SK-N-SH treated with all-trans-retinoic acid at 6 μM for 48 hours (cell line): ENCODE measurements at regions not wholly inside any gene's neighbourhood (a gene's known extent, or its start where the extent isn't known, plus 50 kb on each side); places are given as distances from the start of the nearest gene placed in this dataset.

Experiments used
- ARNTL ChIP-seq: fragments of 450-650 bp; formaldehyde crosslinking; IDR thresholded peaks from 2 replicates; pipeline ENCODE4 v1.5.0; 2020; ENCODE audit warnings: low read depth, mild to moderate bottlenecking, moderate library complexity, borderline replicate concordance
- ESRRG ChIP-seq: fragments of 250-450 bp; sonication (Bioruptor Pico); IDR thresholded peaks from 2 replicates; pipeline ENCODE4 v1.6.1; 2021; ENCODE audit warnings: mild to moderate bottlenecking
- TOX ChIP-seq: fragments of 250-450 bp; sonication (Bioruptor Pico); IDR thresholded peaks from 2 replicates; pipeline ENCODE4 v1.8.0; 2021; ENCODE audit warnings: mild to moderate bottlenecking, moderate library complexity, borderline replicate concordance
- ZNF70 ChIP-seq: fragments of 450-650 bp; formaldehyde crosslinking; IDR thresholded peaks from 2 replicates; pipeline ENCODE4 v1.5.0; 2020; ENCODE audit warnings: mild to moderate bottlenecking, moderate library complexity
- TF ChIP-seq, protein P1 (sequence below): fragments of 250-450 bp; sonication (Bioruptor Pico); IDR thresholded peaks from 2 replicates; pipeline ENCODE4 v1.5.1; 2020; ENCODE audit warnings: low read depth, mild to moderate bottlenecking, moderate library complexity
- TF ChIP-seq, protein P2 (sequence below): fragments of 250-450 bp; sonication (Bioruptor Pico); IDR thresholded peaks from 2 replicates; pipeline ENCODE4 v1.8.0; 2020; ENCODE audit warnings: mild to moderate bottlenecking, moderate library complexity, borderline replicate concordance

DNA sequence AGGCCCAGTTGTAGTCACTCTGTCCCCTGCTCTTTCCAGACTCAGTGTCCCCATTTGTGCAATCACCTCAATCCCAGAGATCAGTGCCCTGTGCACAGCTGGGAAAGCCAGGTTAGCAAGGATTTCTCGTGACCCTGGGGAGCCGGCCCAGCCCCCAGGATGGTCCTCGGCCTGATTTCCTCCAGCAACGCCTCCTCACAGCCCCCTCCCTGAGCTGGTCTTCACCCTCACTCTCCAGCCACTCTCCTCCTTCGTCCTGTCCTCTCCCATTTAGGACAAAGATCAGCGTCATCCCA lies 194.8 kb upstream of the C14orf180 start:
- TF ChIP-seq ESRRG (CRISPR knock-in tag) (no peak), TOX (CRISPR knock-in tag) (no peak), ARNTL (CRISPR knock-in tag) (no peak), ZNF70 (CRISPR knock-in tag) (no peak)
- TF ChIP-seq, protein P1, sequence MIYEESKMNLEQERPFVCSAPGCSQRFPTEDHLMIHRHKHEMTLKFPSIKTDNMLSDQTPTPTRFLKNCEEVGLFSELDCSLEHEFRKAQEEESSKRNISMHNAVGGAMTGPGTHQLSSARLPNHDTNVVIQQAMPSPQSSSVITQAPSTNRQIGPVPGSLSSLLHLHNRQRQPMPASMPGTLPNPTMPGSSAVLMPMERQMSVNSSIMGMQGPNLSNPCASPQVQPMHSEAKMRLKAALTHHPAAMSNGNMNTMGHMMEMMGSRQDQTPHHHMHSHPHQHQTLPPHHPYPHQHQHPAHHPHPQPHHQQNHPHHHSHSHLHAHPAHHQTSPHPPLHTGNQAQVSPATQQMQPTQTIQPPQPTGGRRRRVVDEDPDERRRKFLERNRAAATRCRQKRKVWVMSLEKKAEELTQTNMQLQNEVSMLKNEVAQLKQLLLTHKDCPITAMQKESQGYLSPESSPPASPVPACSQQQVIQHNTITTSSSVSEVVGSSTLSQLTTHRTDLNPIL (CRISPR knock-in tag) = no peak
- TF ChIP-seq, protein P2, sequence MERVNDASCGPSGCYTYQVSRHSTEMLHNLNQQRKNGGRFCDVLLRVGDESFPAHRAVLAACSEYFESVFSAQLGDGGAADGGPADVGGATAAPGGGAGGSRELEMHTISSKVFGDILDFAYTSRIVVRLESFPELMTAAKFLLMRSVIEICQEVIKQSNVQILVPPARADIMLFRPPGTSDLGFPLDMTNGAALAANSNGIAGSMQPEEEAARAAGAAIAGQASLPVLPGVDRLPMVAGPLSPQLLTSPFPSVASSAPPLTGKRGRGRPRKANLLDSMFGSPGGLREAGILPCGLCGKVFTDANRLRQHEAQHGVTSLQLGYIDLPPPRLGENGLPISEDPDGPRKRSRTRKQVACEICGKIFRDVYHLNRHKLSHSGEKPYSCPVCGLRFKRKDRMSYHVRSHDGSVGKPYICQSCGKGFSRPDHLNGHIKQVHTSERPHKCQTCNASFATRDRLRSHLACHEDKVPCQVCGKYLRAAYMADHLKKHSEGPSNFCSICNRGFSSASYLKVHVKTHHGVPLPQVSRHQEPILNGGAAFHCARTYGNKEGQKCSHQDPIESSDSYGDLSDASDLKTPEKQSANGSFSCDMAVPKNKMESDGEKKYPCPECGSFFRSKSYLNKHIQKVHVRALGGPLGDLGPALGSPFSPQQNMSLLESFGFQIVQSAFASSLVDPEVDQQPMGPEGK (CRISPR knock-in tag) = no peak
